Trophoblast cell (in vitro differentiated cells and primary cell): ENCODE measurements at regions not wholly inside any gene's neighbourhood (a gene's known extent, or its start where the extent isn't known, plus 50 kb on each side); places are given as distances from the start of the nearest gene placed in this dataset.

Experiments
- DNase-seq, 2 donors: peaks; one replicate each; pipeline ENCODE4 v3.0.0-alpha.2; 2016
- H2AFZ ChIP-seq: 2 replicates; pipeline ENCODE4 v1.6.1; 2013; ENCODE audit warnings: low read length, moderate library complexity, mild to moderate bottlenecking; ENCODE audit not compliant: insufficient read depth, poor library complexity
- H2AK5ac ChIP-seq: 2 replicates; pipeline ENCODE4 v1.6.1; 2013; ENCODE audit warnings: mild to moderate bottlenecking, low read length
- H2BK120ac ChIP-seq: 2 replicates; pipeline ENCODE4 v1.6.1; 2013; ENCODE audit warnings: low read length, mild to moderate bottlenecking, moderate library complexity; ENCODE audit not compliant: insufficient read depth, poor library complexity
- H2BK12ac ChIP-seq: 2 replicates; pipeline ENCODE4 v1.6.1; 2013; ENCODE audit warnings: mild to moderate bottlenecking, low read length, moderate library complexity
- H2BK5ac ChIP-seq: 2 replicates; pipeline ENCODE4 v1.6.1; 2013; ENCODE audit warnings: low read length, low read depth, moderate library complexity, mild to moderate bottlenecking; ENCODE audit not compliant: poor library complexity
- H3K14ac ChIP-seq: 2 replicates; pipeline ENCODE4 v1.6.1; 2013; ENCODE audit warnings: mild to moderate bottlenecking, low read length
- H3K18ac ChIP-seq: 2 replicates; pipeline ENCODE4 v1.6.1; 2013; ENCODE audit warnings: mild to moderate bottlenecking, low read length
- H3K23ac ChIP-seq: 2 replicates; pipeline ENCODE4 v1.6.1; 2013; ENCODE audit warnings: low read length
- H3K27ac ChIP-seq: 2 replicates; pipeline ENCODE4 v1.5.1; 2013; ENCODE audit warnings: low read depth, mild to moderate bottlenecking, inconsistent platforms, low read length, moderate library complexity
- H3K27me3 ChIP-seq: 2 replicates; pipeline ENCODE4 v1.6.1; 2013; ENCODE audit warnings: inconsistent platforms, mild to moderate bottlenecking, low read length, moderate library complexity; ENCODE audit not compliant: insufficient read depth
- H3K36me3 ChIP-seq, 2 experiments: 1 replicate in 1 of 2; 2 replicates in 1 of 2; pipeline ENCODE4 v1.6.1; 2013; ENCODE audit warnings: low read length in 2 of 2, mild to moderate bottlenecking in 2 of 2, moderate library complexity in 1 of 2; ENCODE audit not compliant: insufficient read depth in 2 of 2, control insufficient read depth in 1 of 2
- H3K4ac ChIP-seq: 2 replicates; pipeline ENCODE4 v1.6.1; 2013; ENCODE audit warnings: low read depth, mild to moderate bottlenecking, low read length, moderate library complexity
- H3K4me1 ChIP-seq, 2 experiments: 1 replicate in 1 of 2; 2 replicates in 1 of 2; pipeline ENCODE4 v1.6.1; 2013; ENCODE audit warnings: low read length in 2 of 2, mild to moderate bottlenecking in 2 of 2, moderate library complexity in 1 of 2; ENCODE audit not compliant: insufficient read depth in 2 of 2, control insufficient read depth in 1 of 2
- H3K4me2 ChIP-seq: 2 replicates; pipeline ENCODE4 v1.6.1; 2013; ENCODE audit warnings: inconsistent platforms, mild to moderate bottlenecking, low read length, moderate library complexity
- H3K4me3 ChIP-seq: 2 replicates; pipeline ENCODE4 v1.5.1; 2013; ENCODE audit warnings: mild to moderate bottlenecking, low read depth, low read length, inconsistent platforms
- H3K79me1 ChIP-seq: one replicate; pipeline ENCODE4 v1.6.1; 2013; ENCODE audit warnings: low read length
- H3K79me2 ChIP-seq: 2 replicates; pipeline ENCODE4 v1.6.1; 2013; ENCODE audit warnings: low read length, mild to moderate bottlenecking; ENCODE audit not compliant: control insufficient read depth, insufficient read depth, poor library complexity
- H3K9ac ChIP-seq: 2 replicates; pipeline ENCODE4 v1.6.1; 2013; ENCODE audit warnings: mild to moderate bottlenecking, low read length
- H3K9me3 ChIP-seq: 2 replicates; pipeline ENCODE4 v1.6.1; 2013; ENCODE audit warnings: low read depth, mild to moderate bottlenecking, control low read depth, inconsistent platforms, low read length; ENCODE audit not compliant: insufficient read depth
- H4K12ac ChIP-seq: 2 replicates; pipeline ENCODE4 v1.6.1; 2013; ENCODE audit warnings: low read depth, mild to moderate bottlenecking, low read length, moderate library complexity
- H4K8ac ChIP-seq: 2 replicates; pipeline ENCODE4 v1.6.1; 2013; ENCODE audit warnings: low read depth, mild to moderate bottlenecking, low read length, moderate library complexity
- H4K91ac ChIP-seq: one replicate; pipeline ENCODE4 v1.6.1; 2013; ENCODE audit warnings: low read depth, mild to moderate bottlenecking, low read length, moderate library complexity
- WGBS: extraction: QIAGEN DNeasy Blood & Tissue Kit; methylation state at CpG from one replicate; pipeline ENCODE4 v1.1.7; 2013; ENCODE audit warnings: missing lambda C conversion rate; ENCODE audit not compliant: insufficient read length, insufficient coverage; ENCODE audit errors: extremely low coverage; 5-methylcytosine and 5-hydroxymethylcytosine counted together

DNA sequence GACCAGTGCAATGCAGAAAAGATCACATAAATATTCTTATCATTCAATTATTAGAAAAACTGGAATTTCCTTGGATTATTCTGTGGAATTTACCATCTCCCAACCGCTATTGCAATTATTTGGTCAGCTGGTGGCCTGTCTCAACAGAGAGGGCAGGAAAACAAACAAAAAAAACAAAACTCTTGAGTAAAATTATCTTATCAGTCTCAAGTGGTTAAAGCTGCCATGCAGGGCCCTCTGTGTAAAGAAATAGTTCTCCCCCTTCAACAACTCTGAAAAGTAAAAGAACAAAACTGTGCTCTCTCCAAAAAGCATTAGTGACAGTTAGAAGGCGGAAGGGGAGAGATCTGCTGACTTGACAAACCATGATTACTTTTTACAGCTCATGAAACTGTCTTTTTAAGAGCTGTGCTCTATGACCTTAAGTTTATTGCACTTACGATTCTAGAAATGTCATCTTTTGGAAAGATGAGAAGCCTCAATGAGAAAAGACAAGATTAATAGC is 152.3 kb downstream of the DLEU7 start:
- Histone ChIP-seq H4K91ac (no peak overlapping the region), H3K79me2 (no peaks in the 10 kb centered on the region), H2BK12ac (no peak overlapping the region), H3K79me1 (peaks cover 10% of the 10 kb centered on the region), H3K4me1 (peaks cover 9 to 18% of the 10 kb centered on the region in 2 experiments), H3K4ac (no peak overlapping the region), H3K4me2 (no peak overlapping the region), H3K14ac (no peak overlapping the region), H4K12ac (no peak overlapping the region), H3K27ac (peak overlapping the region; percentile 48), H2AFZ (no peak overlapping the region), H3K27me3 (no peaks in the 10 kb centered on the region), H3K18ac (no peak overlapping the region), H2BK5ac (no peak overlapping the region), H3K4me3 (no peak overlapping the region), H4K8ac (no peak overlapping the region), H3K36me3 (no peaks in the 10 kb centered on the region), H2AK5ac (no peak overlapping the region), H3K9ac (no peak overlapping the region), H3K23ac (no peak overlapping the region), H3K9me3 (no peaks in the 10 kb centered on the region), H2BK120ac (no peak overlapping the region)
- WGBS = no CpG with 5 or more reads among the region's 3 CpGs
- DNase-seq = no peak

DNA sequence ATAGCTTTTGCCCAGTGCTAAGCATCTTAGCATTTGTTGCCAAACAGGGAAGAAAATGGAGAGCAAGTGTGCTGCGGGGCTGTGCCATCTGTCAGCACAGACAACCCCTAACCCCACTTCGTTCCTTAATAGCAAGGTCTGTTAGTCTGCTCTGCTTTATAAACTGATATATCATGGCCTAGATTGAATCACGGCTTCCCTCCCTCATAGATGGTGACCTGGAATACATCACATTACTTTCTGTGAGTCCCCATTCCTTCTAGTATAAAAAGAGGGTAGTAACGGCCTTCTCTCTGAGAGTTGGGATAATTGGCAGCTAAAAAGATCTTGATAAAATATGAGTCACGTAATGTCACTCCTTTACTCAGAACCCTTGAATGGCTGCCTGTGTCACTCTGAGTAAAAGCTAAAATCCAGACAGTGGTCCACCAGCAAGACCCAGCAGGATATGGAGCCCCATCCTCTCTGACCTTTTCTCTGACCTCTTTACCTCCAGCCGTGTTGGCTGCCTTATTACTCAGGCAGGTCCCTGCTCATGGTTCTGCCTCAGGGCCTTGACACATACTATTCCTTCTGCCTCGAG is 151.7 kb downstream of the DLEU7 start:
- no peak overlapping the region for H3K14ac ChIP-seq
- H3K9me3 ChIP-seq = no peaks in the 10 kb centered on the region
- H4K8ac ChIP-seq = no peak overlapping the region
- H2BK120ac ChIP-seq = no peak overlapping the region
- no peaks in the 10 kb centered on the region for H3K36me3 ChIP-seq
- H3K9ac ChIP-seq = no peak overlapping the region
- no peak overlapping the region for H3K4ac ChIP-seq
- no peak overlapping the region for H3K4me3 ChIP-seq
- no peaks in the 10 kb centered on the region for H3K79me2 ChIP-seq
- H2AK5ac ChIP-seq = no peak overlapping the region
- peak overlapping the region; percentile 26 for H3K27ac ChIP-seq
- no peak overlapping the region for H3K18ac ChIP-seq
- H3K4me1 ChIP-seq = peaks cover 12 to 23% of the 10 kb centered on the region in 2 experiments
- H3K27me3 ChIP-seq = no peaks in the 10 kb centered on the region
- no peak overlapping the region for H2BK5ac ChIP-seq
- no peak overlapping the region for H3K4me2 ChIP-seq
- peak in 1 of 2 donors; percentile 28 for DNase-seq
- H3K79me1 ChIP-seq = peaks cover 12% of the 10 kb centered on the region
- no peak overlapping the region for H3K23ac ChIP-seq
- WGBS = no CpG with 5 or more reads among the region's 7 CpGs
- H4K91ac ChIP-seq = no peak overlapping the region
- no peak overlapping the region for H4K12ac ChIP-seq
- no peak overlapping the region for H2BK12ac ChIP-seq
- no peak overlapping the region for H2AFZ ChIP-seq

DNA sequence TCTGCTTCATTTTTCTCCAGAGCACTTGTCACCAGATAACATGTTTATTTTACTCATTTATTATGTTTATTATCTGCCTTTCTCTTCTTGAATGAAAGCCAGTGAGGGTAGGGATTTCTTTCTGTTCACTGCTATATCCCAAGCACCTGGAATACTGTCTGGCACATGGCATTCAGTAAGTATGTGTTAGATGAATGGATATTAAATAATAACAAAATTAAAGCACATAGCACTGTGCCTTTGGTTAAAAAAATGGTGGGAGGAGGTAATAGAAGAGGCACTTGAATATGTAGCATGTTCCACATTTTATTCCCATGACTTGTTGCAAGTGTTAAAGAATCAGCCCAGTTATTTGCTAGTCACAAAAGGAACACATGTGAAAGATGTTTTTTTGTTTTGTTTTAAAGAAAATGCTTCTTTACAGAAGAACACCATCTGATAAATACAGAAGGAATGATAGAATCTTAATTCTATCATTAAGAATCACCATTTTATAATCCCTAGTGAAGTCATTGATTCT is 151.0 kb downstream of the DLEU7 start:
- H2BK5ac ChIP-seq = no peak overlapping the region
- H4K91ac ChIP-seq = no peak overlapping the region
- peak overlapping the region; percentile 26 for H3K27ac ChIP-seq
- H3K18ac ChIP-seq = no peak overlapping the region
- no peak overlapping the region for H4K12ac ChIP-seq
- H2BK12ac ChIP-seq = no peak overlapping the region
- H3K79me1 ChIP-seq = peaks cover 14% of the 10 kb centered on the region
- H3K79me2 ChIP-seq = no peaks in the 10 kb centered on the region
- H2AFZ ChIP-seq = no peak overlapping the region
- no peak overlapping the region for H2AK5ac ChIP-seq
- no peak overlapping the region for H3K4me2 ChIP-seq
- H3K4ac ChIP-seq = no peak overlapping the region
- H3K36me3 ChIP-seq = no peaks in the 10 kb centered on the region
- DNase-seq = peak in 1 of 2 donors; percentile 13
- no peak overlapping the region for H3K23ac ChIP-seq
- no peaks in the 10 kb centered on the region for H3K27me3 ChIP-seq
- no peaks in the 10 kb centered on the region for H3K9me3 ChIP-seq
- H3K9ac ChIP-seq = no peak overlapping the region
- no peak overlapping the region for H3K14ac ChIP-seq
- H2BK120ac ChIP-seq = no peak overlapping the region
- peaks cover 12 to 23% of the 10 kb centered on the region in 2 experiments for H3K4me1 ChIP-seq
- H3K4me3 ChIP-seq = no peak overlapping the region
- H4K8ac ChIP-seq = no peak overlapping the region

DNA sequence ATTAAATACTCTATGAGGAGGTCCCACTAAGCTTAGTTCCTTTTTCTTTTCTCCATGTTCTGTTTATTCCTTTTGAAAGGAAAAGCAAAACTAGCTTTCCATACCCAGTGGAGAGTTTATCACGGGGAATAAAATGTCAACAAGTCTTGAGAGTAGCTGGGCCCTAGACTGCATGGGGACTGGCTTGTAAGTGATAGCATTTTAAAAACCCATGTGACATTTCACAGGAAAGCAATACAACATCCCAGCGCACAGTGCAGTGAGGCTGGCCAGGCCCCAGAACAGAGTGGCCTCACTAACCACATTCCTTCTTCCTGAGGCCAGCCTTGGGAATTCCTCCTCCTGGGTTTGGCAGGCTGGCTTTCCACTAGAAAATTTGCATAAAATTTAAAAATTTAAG is 149.8 kb downstream of the DLEU7 start:
- Histone ChIP-seq H3K14ac (no peak overlapping the region), H3K4me3 (no peak overlapping the region), H2BK12ac (no peak overlapping the region), H3K4me2 (peak overlapping the region; percentile 9), H3K4me1 (peaks cover 16 to 26% of the 10 kb centered on the region in 2 experiments), H3K9ac (no peak overlapping the region), H3K4ac (no peak overlapping the region), H3K79me2 (no peaks in the 10 kb centered on the region), H3K27me3 (no peaks in the 10 kb centered on the region), H3K9me3 (no peaks in the 10 kb centered on the region), H4K12ac (no peak overlapping the region), H3K79me1 (peaks cover 16% of the 10 kb centered on the region), H2AK5ac (no peak overlapping the region), H3K36me3 (no peaks in the 10 kb centered on the region), H2BK5ac (no peak overlapping the region), H3K27ac (peak overlapping the region; percentile 78), H4K91ac (no peak overlapping the region), H2BK120ac (no peak overlapping the region), H3K23ac (no peak overlapping the region), H3K18ac (no peak overlapping the region), H4K8ac (no peak overlapping the region), H2AFZ (no peak overlapping the region)
- DNase-seq = no peak
- no CpG with 5 or more reads among the region's 2 CpGs for WGBS
